HG03521 (cell line): ENCODE measurements at regions not wholly inside any gene's neighbourhood (a gene's known extent, or its start where the extent isn't known, plus 50 kb on each side); places are given as distances from the start of the nearest gene placed in this dataset.
"Not testable (repeated sequence)": the region's sequence is repeated elsewhere in the genome, so short reads cannot be mapped to it uniquely, and the experiment has no call there.

Source experiments
- ATAC-seq: cut with Tn5 transposase; IDR thresholded peaks from one replicate; pipeline ENCODE4 v1.9.1; 2021; ENCODE audit warnings: mild to moderate bottlenecking, moderate library complexity; ENCODE audit not compliant: unreplicated experiment

- ATAC-seq = no peak
These were observed 683.1 kb upstream of the ZNF608 start for GRCh38 chr5:125429498-125429897.

GRCh38 chr5:125433457-125433856 lies 687.0 kb upstream of the ZNF608 start:
- ATAC-seq = no peak

- no peak for ATAC-seq
These were observed 692.8 kb upstream of the ZNF608 start for GRCh38 chr5:125439243-125439642.

DNA sequence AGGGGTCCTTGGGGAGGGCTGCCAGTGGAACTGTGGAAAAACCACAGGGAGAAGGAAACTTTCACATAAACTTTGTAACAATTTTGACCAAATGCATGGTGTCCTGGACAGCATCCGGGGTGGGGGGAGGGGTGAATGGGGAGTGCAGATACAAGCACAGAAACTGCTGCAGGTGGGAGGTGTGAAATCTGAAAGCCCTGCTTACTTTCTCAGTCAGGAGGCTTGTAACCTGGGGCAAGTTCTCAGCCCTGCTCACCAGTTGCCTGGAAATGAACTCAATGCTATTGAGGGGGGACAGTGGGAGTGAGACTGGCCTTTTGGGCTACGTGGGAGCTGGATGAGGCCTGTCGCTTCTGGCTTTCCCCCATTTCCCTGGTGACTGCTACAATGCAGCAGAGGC lies 694.5 kb upstream of the ZNF608 start:
- ATAC-seq = no peak

- ATAC-seq = no peak
These were observed 700.5 kb upstream of the ZNF608 start for GRCh38 chr5:125446986-125447385.

- ATAC-seq = no peak
These were observed 704.3 kb upstream of the ZNF608 start for GRCh38 chr5:125450771-125451170.

GRCh38 chr5:125451622-125452021 lies 705.2 kb upstream of the ZNF608 start:
- ATAC-seq = no peak

GRCh38 chr5:125452991-125453390 lies 706.6 kb upstream of the ZNF608 start:
- no peak for ATAC-seq

GRCh38 chr5:125455041-125455440 lies 708.6 kb upstream of the ZNF608 start:
- no peak for ATAC-seq

DNA sequence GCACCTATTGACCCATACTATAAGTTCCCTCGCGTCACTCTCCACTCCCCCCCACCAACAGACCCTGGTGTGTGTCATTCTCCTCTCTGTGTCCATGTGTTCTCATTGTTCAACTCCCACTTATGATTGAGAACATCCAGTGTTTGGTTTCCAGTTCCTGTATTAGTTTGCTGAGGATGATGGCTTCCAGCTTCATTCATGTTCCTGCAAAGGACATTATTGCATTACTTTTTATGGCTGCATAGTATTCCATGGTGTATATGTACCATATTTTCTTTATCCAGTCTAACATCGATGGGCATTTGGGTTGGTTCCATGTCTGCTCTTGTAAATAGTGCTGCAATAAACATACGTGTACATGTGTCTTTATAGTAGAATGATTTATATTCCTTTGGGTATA lies 709.6 kb upstream of the ZNF608 start:
- ATAC-seq = not testable (repeated sequence)

DNA sequence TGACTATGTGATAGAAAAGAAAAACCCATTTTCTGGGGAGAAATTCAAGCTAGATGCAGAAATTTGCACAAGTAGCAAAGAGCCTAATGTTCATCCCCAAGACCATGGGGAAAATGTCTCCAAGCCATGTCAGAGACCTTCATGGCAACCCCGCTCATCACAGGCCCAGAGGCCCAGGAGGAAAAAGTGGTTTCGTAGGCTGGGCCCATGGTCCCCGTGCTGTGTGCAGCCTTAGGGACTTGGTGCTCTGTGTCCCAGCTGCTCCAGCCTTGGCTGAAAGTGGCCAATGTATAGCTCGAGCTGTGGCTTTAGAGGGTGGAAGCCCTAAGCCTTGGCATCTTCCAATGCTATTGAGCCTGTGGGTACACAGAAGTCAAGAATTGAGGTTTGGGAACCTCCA lies 711.2 kb upstream of the ZNF608 start:
- no peak for ATAC-seq

- not testable (repeated sequence) for ATAC-seq
These were observed 712.5 kb upstream of the ZNF608 start for GRCh38 chr5:125458949-125459348.

DNA sequence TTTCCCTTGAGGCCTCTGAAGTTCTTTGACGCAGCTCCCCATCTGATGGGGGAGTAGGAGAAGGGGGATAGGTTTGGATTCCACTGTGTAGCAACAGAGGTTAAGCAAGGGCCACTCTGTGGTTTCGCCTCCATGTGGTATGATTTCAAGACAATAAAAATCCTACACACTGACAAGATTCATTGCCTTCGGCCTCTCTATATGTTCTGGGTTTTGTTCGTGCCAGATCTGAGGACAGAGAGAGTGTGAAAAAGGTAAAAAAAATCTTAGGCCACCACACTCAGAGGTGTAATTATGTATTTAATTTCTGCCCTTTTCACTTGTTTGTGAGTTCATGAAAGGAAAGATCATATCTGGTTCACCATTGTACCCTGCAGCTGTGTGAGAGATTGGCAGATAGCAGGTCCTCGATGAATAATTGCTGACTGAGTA lies 715.2 kb upstream of the ZNF608 start:
- no peak for ATAC-seq

- ATAC-seq = no peak
These were observed 717.1 kb upstream of the ZNF608 start for GRCh38 chr5:125463466-125464092.

DNA sequence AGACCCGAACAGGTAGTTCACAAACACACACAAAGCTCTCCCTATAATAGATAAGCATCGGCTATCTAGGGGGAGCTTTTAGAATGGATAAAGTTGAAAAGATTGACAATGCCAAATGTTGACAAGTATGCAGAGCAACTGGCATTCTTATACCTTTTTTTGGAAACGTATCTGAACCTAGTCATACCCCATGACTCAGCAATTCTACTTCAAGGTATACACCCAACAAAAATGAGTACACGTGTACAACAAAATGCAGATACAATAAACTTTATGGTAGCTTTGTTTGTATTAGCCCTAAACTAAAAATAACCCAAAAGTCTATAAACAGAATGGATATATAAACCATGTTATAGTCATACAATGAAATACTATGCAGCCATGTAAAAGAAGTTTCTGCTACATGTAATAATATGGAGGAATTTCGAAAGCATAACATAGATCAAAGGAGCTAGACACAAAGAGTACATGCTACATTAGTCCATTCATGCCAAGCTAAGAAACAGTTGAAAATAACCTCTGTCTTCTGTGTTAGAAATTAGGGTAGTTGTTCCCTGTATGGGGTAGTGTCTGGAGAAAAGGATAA lies 718.5 kb upstream of the ZNF608 start:
- ATAC-seq = no peak

DNA sequence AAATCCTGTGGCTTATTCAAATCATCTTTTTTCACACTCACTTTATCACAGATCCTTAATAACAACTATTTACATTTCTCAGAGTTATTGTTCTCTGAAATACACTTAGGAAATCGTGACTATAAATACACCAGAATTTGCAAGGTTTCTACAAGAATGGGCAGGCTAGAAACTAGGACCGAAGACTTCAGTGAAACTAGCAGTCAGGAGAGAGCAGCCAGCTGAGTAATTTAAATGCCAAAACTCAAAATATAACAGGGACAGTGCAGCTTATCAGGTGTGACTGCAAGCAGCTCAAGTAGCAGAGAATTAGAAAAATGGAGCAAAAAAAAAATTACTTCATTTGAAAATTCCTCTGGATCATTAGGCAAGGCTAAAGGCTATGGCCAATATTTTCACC lies 719.3 kb upstream of the ZNF608 start:
- ATAC-seq = no peak

- ATAC-seq = no peak
These were observed 720.8 kb upstream of the ZNF608 start for GRCh38 chr5:125467222-125467621.

GRCh38 chr5:125470280-125470902 lies 724.0 kb upstream of the ZNF608 start:
- no peak for ATAC-seq

GRCh38 chr5:125476901-125477585 lies 730.6 kb upstream of the ZNF608 start:
- ATAC-seq = no peak

GRCh38 chr5:125477586-125477975 lies 731.1 kb upstream of the ZNF608 start:
- no peak for ATAC-seq

- ATAC-seq = no peak
These were observed 732.2 kb upstream of the ZNF608 start for GRCh38 chr5:125478599-125478998.

DNA sequence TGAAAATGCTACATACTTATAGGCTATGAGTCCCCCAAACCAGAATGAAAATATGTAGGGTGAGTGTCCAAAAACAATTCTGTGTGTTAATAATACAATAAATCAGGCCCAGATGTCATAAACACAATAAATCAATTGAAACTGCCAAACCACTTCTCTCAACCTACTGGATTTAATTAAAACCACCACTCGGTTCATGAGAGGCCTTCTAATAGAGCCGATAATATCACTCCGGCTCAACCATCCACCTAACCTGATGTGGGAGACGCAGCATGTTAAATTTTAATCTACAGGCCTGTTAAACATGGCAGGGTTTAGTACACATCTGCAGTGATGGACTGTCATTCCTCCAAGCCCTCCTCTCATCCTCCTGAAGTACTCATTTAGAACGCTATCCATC lies 734.5 kb upstream of the ZNF608 start:
- ATAC-seq = no peak
